SK-N-SH treated with all-trans-retinoic acid at 6 μM for 48 hours (cell line): ENCODE measurements at regions not wholly inside any gene's neighbourhood (a gene's known extent, or its start where the extent isn't known, plus 50 kb on each side); places are given as distances from the start of the nearest gene placed in this dataset.
"Not testable (repeated sequence)": the region's sequence is repeated elsewhere in the genome, so short reads cannot be mapped to it uniquely, and the experiment has no call there.

ENCODE experiments used
- ATAC-seq: fragments of 200-7000 bp; cut with Tn5 transposase; 3 replicates; pipeline ENCODE4 v1.9.1; 2020; ENCODE audit warnings: mild to moderate bottlenecking, moderate library complexity
- ARNTL ChIP-seq: fragments of 450-650 bp; formaldehyde crosslinking; IDR thresholded peaks from 2 replicates; pipeline ENCODE4 v1.5.0; 2020; ENCODE audit warnings: low read depth, mild to moderate bottlenecking, moderate library complexity, borderline replicate concordance
- ESRRG ChIP-seq: fragments of 250-450 bp; sonication (Bioruptor Pico); IDR thresholded peaks from 2 replicates; pipeline ENCODE4 v1.6.1; 2021; ENCODE audit warnings: mild to moderate bottlenecking
- GLIS3 ChIP-seq: fragments of 250-450 bp; sonication (Bioruptor Pico); IDR thresholded peaks from 2 replicates; pipeline ENCODE4 v1.5.0; 2020; ENCODE audit warnings: mild to moderate bottlenecking, moderate library complexity
- ISL1 ChIP-seq: fragments of 250-450 bp; sonication (Bioruptor Pico); IDR thresholded peaks from 2 replicates; pipeline ENCODE4 v2.1.2; 2022; ENCODE audit warnings: mild to moderate bottlenecking, moderate library complexity
- OSR1 ChIP-seq: fragments of 250-450 bp; sonication (Bioruptor Pico); IDR thresholded peaks from 2 replicates; pipeline ENCODE4 v1.8.0; 2022; ENCODE audit warnings: moderate library complexity, mild to moderate bottlenecking, inconsistent platforms
- RARB ChIP-seq: fragments of 250-450 bp; sonication (Bioruptor Pico); IDR thresholded peaks from 2 replicates; pipeline ENCODE4 v1.8.0; 2021; ENCODE audit warnings: mild to moderate bottlenecking, moderate library complexity
- SNAI2 ChIP-seq: fragments of 250-450 bp; sonication (Bioruptor Pico); IDR thresholded peaks from 2 replicates; pipeline ENCODE4 v1.5.0; 2020; ENCODE audit warnings: mild to moderate bottlenecking, moderate library complexity
- TCF4 ChIP-seq: fragments of 250-450 bp; sonication (Bioruptor Pico); IDR thresholded peaks from 2 replicates; pipeline ENCODE4 v1.8.0; 2021; ENCODE audit warnings: mild to moderate bottlenecking, moderate library complexity, borderline replicate concordance
- ZC3H10 ChIP-seq: fragments of 250-450 bp; sonication (Bioruptor Pico); IDR thresholded peaks from 2 replicates; pipeline ENCODE4 v1.5.1; 2021; ENCODE audit warnings: mild to moderate bottlenecking, moderate library complexity
- ZFP3 ChIP-seq: fragments of 250-450 bp; sonication (Bioruptor Pico); IDR thresholded peaks from 2 replicates; pipeline ENCODE4 v1.5.0; 2020; ENCODE audit warnings: mild to moderate bottlenecking, moderate library complexity
- ZFP30 ChIP-seq: fragments of 450-650 bp; formaldehyde crosslinking; IDR thresholded peaks from 2 replicates; pipeline ENCODE4 v1.5.0; 2022; ENCODE audit warnings: mild to moderate bottlenecking, moderate library complexity
- ZNF70 ChIP-seq: fragments of 450-650 bp; formaldehyde crosslinking; IDR thresholded peaks from 2 replicates; pipeline ENCODE4 v1.5.0; 2020; ENCODE audit warnings: mild to moderate bottlenecking, moderate library complexity
- ZNF8 ChIP-seq: fragments of 450-650 bp; formaldehyde crosslinking; IDR thresholded peaks from 2 replicates; pipeline ENCODE4 v1.5.0; 2020; ENCODE audit warnings: mild to moderate bottlenecking, moderate library complexity
- TF ChIP-seq, protein P1 (sequence below): fragments of 250-450 bp; sonication (Bioruptor Pico); IDR thresholded peaks from 2 replicates; pipeline ENCODE4 v1.8.0; 2020; ENCODE audit warnings: mild to moderate bottlenecking, moderate library complexity, borderline replicate concordance
- TF ChIP-seq, protein P2 (sequence below): fragments of 250-450 bp; sonication (Bioruptor Pico); IDR thresholded peaks from 2 replicates; pipeline ENCODE4 v1.5.0; 2020; ENCODE audit warnings: mild to moderate bottlenecking, moderate library complexity
- TF ChIP-seq, protein P3 (sequence below): fragments of 250-450 bp; sonication (Bioruptor Pico); IDR thresholded peaks from 2 replicates; pipeline ENCODE4 v1.8.0; 2021; ENCODE audit warnings: low read depth, mild to moderate bottlenecking, moderate library complexity, borderline replicate concordance

DNA sequence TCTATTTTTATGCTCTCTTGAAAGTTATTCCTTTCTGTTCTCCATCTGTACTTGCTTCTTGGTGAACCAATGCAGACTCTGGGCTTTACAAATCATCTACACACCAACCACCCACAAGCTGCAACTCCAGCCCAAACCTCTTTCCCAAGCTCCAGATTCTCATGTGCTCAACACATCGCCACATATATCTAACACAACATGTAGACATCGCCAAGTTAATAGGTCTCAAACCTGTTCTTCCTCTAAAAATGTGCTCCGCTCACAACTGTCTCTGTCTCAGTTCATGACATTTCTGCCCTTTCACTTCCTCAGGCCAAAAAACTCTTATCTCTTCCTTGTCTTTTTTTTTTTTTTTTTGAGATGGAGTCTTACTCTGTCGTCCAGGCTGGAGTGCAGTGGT lies 95.7 kb upstream of the EEPD1 start:
- TF ChIP-seq ZFP3 (CRISPR knock-in tag) (no peak), ESRRG (no peak), ZNF8 (CRISPR knock-in tag) (no peak), RARB (CRISPR knock-in tag) (no peak), ZNF70 (CRISPR knock-in tag) (no peak)
- TF ChIP-seq, protein P1, sequence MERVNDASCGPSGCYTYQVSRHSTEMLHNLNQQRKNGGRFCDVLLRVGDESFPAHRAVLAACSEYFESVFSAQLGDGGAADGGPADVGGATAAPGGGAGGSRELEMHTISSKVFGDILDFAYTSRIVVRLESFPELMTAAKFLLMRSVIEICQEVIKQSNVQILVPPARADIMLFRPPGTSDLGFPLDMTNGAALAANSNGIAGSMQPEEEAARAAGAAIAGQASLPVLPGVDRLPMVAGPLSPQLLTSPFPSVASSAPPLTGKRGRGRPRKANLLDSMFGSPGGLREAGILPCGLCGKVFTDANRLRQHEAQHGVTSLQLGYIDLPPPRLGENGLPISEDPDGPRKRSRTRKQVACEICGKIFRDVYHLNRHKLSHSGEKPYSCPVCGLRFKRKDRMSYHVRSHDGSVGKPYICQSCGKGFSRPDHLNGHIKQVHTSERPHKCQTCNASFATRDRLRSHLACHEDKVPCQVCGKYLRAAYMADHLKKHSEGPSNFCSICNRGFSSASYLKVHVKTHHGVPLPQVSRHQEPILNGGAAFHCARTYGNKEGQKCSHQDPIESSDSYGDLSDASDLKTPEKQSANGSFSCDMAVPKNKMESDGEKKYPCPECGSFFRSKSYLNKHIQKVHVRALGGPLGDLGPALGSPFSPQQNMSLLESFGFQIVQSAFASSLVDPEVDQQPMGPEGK = no peak
- TF ChIP-seq, protein P2, sequence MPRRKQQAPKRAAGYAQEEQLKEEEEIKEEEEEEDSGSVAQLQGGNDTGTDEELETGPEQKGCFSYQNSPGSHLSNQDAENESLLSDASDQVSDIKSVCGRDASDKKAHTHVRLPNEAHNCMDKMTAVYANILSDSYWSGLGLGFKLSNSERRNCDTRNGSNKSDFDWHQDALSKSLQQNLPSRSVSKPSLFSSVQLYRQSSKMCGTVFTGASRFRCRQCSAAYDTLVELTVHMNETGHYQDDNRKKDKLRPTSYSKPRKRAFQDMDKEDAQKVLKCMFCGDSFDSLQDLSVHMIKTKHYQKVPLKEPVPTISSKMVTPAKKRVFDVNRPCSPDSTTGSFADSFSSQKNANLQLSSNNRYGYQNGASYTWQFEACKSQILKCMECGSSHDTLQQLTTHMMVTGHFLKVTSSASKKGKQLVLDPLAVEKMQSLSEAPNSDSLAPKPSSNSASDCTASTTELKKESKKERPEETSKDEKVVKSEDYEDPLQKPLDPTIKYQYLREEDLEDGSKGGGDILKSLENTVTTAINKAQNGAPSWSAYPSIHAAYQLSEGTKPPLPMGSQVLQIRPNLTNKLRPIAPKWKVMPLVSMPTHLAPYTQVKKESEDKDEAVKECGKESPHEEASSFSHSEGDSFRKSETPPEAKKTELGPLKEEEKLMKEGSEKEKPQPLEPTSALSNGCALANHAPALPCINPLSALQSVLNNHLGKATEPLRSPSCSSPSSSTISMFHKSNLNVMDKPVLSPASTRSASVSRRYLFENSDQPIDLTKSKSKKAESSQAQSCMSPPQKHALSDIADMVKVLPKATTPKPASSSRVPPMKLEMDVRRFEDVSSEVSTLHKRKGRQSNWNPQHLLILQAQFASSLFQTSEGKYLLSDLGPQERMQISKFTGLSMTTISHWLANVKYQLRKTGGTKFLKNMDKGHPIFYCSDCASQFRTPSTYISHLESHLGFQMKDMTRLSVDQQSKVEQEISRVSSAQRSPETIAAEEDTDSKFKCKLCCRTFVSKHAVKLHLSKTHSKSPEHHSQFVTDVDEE (CRISPR knock-in tag) = no peak
- TF ChIP-seq, protein P3, sequence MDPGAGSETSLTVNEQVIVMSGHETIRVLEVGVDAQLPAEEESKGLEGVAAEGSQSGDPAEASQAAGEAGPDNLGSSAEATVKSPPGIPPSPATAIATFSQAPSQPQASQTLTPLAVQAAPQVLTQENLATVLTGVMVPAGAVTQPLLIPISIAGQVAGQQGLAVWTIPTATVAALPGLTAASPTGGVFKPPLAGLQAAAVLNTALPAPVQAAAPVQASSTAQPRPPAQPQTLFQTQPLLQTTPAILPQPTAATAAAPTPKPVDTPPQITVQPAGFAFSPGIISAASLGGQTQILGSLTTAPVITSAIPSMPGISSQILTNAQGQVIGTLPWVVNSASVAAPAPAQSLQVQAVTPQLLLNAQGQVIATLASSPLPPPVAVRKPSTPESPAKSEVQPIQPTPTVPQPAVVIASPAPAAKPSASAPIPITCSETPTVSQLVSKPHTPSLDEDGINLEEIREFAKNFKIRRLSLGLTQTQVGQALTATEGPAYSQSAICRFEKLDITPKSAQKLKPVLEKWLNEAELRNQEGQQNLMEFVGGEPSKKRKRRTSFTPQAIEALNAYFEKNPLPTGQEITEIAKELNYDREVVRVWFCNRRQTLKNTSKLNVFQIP (CRISPR knock-in tag) = no peak
- ATAC-seq = no peak

DNA sequence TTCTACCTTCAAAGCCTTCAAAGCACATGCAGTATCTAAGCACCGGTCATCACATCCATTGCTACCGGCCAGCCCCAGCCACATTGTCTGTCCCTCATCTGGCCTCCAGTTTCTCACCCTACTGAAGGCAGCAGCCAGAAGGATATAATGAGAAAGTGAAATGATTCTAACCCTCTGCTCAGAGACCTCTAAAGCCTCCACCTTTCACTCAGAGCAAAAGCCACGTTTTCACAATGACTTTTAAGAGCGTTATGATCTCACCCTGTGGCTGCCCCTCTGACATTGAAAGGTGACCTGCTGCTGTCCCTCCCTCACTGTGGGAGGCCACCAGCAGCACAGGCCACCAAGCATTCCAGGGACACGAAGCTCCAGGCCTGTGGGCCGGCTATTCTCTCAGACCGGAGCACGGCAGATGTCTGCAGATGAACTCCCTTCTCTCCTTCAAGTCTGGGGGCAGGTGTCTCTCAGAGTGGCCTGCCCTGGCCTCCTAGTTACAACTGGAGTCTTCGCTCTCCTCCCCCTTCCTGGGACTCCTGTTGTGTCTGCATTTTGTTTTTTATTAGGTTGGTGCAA lies 94.9 kb upstream of the EEPD1 start:
- no peak for ATAC-seq

DNA sequence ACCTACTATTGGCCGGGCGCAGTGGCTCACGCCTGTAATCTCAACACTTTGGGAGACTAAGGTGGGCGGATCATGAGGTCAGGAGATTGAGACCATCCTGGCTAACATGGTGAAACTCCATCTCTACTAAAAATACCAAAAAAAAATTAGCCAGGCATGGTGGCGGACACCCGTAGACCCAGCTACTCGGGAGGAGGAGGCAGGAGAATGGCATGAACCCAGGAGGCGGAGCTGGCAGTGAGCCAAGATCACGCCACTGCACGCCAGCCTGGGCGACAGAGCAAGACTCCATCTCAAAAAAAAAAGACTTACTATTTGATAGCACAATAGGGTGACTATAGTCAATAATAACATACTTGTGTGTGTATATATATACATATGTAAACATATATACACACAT lies 92.7 kb upstream of the EEPD1 start:
- ATAC-seq = not testable (repeated sequence)

More for the DNA sequence above, 94.9 kb upstream of the EEPD1 start:
- no peak for TF ChIP-seq ZFP3 (CRISPR knock-in tag)
- no peak for TF ChIP-seq ARNTL (CRISPR knock-in tag)
- no peak for TF ChIP-seq ESRRG
- no peak for TF ChIP-seq ZNF70 (CRISPR knock-in tag)
- TF ChIP-seq, protein P3 (CRISPR knock-in tag) = no peak
- TF ChIP-seq, protein P2 (CRISPR knock-in tag) = no peak
- no peak for TF ChIP-seq RARB (CRISPR knock-in tag)
- TF ChIP-seq SNAI2 = no peak
- no peak for TF ChIP-seq ISL1 (CRISPR knock-in tag)
- no peak for TF ChIP-seq TCF4 (CRISPR knock-in tag)

DNA sequence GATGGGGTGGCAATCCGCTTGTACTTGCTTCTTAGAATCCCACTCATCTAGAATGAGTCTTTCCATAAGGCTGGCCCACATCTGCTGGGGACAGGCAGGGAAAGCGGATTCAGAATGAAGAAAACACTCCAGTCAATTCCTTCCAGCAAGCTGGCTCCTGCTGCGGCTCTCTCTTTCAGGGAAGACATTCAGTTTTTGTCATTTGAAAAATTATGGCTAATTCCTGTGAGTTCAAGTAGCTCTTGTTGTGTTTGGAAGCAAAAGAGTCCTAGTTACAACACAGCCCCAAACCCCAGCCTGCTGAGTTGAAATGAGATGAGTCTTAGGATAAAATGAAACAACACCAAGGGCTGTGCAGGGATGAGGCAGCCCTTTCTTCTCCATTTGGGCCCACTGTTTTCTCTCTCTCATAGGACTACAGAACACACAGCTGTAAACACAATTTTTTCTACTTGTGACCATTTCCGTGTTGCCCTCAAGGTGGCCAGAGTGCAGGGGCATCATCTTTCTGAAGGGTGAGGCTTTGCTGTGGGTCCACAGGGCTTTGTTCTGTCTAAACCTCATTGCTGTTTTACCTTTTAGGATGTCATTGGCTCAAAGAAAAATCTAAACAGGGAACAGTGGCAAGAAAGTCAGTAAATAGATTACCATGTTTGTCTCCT lies 90.8 kb upstream of the EEPD1 start:
- TF ChIP-seq OSR1 (CRISPR knock-in tag) (no peak), GLIS3 (CRISPR knock-in tag) (no peak), ZC3H10 (CRISPR knock-in tag) (no peak), ZFP30 (CRISPR knock-in tag) (no peak), RARB (CRISPR knock-in tag) (no peak)
- TF ChIP-seq, protein P3 (CRISPR knock-in tag) = no peak
- TF ChIP-seq, protein P1 = no peak
- ATAC-seq = no peak
